DOHH2 (cell line): ENCODE measurements at regions not wholly inside any gene's neighbourhood (a gene's known extent, or its start where the extent isn't known, plus 50 kb on each side); places are given as distances from the start of the nearest gene placed in this dataset.

Source experiments
- H3F3A ChIP-seq: fragments of 200-600 bp; sonication (generic), shearing (Covaris generic); 2 replicates; pipeline ENCODE4 v1.6.0; 2016; ENCODE audit warnings: antibody characterized with exemption, mild to moderate bottlenecking; ENCODE audit not compliant: control insufficient read depth, insufficient read depth
- H3K27ac ChIP-seq: fragments of 200-600 bp; sonication (generic); 2 replicates; pipeline ENCODE4 v1.5.1; 2014; ENCODE audit warnings: low read depth, mild to moderate bottlenecking, low read length, moderate library complexity
- H3K27me3 ChIP-seq: fragments of 200-600 bp; sonication (generic); 2 replicates; pipeline ENCODE4 v1.6.1; 2014; ENCODE audit warnings: mild to moderate bottlenecking, low read length, mixed read lengths; ENCODE audit not compliant: control insufficient read depth
- H3K36me3 ChIP-seq: fragments of 200-600 bp; sonication (generic); 2 replicates; pipeline ENCODE4 v1.6.1; 2014; ENCODE audit warnings: mild to moderate bottlenecking, low read length, moderate library complexity, mixed read lengths; ENCODE audit not compliant: control insufficient read depth
- H3K4me1 ChIP-seq: fragments of 200-600 bp; sonication (generic); 2 replicates; pipeline ENCODE4 v1.6.1; 2014; ENCODE audit warnings: mild to moderate bottlenecking, low read length, mixed read lengths; ENCODE audit not compliant: control insufficient read depth
- H3K4me2 ChIP-seq: fragments of 200-600 bp; sonication (generic); 2 replicates; pipeline ENCODE4 v1.6.0; 2014; ENCODE audit warnings: mild to moderate bottlenecking, low read length, moderate library complexity
- H3K4me3 ChIP-seq: fragments of 200-600 bp; sonication (generic); 2 replicates; pipeline ENCODE4 v1.5.1; 2014; ENCODE audit warnings: mild to moderate bottlenecking, low read length, mixed read lengths
- H3K79me2 ChIP-seq: fragments of 200-600 bp; sonication (generic); 2 replicates; pipeline ENCODE4 v1.6.1; 2014; ENCODE audit warnings: mild to moderate bottlenecking, low read length, mixed read lengths; ENCODE audit not compliant: control insufficient read depth
- H3K9me2 ChIP-seq: fragments of 200-600 bp; sonication (generic); replicated peaks from 2 replicates; pipeline ENCODE4 v1.6.1; 2014; ENCODE audit warnings: mild to moderate bottlenecking, low read length, mixed read lengths; ENCODE audit not compliant: control insufficient read depth
- H3K9me3 ChIP-seq: fragments of 200-600 bp; sonication (generic); 2 replicates; pipeline ENCODE4 v1.6.1; 2014; ENCODE audit warnings: antibody characterized with exemption, low read length, mixed read lengths; ENCODE audit not compliant: control insufficient read depth, insufficient read depth
- H4K20me1 ChIP-seq: fragments of 200-600 bp; sonication (generic); 2 replicates; pipeline ENCODE4 v1.6.0; 2014; ENCODE audit warnings: low read depth, mild to moderate bottlenecking, antibody characterized with exemption, low read length, moderate library complexity; ENCODE audit not compliant: control insufficient read depth, insufficient read depth
- CTCF ChIP-seq: fragments of 200-600 bp; sonication (generic); IDR thresholded peaks from one replicate; pipeline ENCODE4 v1.5.1; 2014; ENCODE audit warnings: antibody characterized with exemption, mild to moderate bottlenecking, low read depth, low read length; ENCODE audit not compliant: poor library complexity, severe bottlenecking
- EZH2phosphoT487 ChIP-seq: fragments of 200-600 bp; sonication (generic); IDR thresholded peaks from 2 replicates; pipeline ENCODE4 v1.6.1; 2017; ENCODE audit warnings: borderline replicate concordance, mild to moderate bottlenecking, antibody characterized with exemption, low read length, moderate library complexity, mixed read lengths

- no peaks in the 10 kb centered on the region for H3K27me3 ChIP-seq
- no peak overlapping the region for H3K4me2 ChIP-seq
- H3K9me2 ChIP-seq = no peaks in the 10 kb centered on the region
- TF ChIP-seq CTCF (no peak), EZH2phosphoT487 (no peak)
- no peaks in the 10 kb centered on the region for H3F3A ChIP-seq
- H3K9me3 ChIP-seq = no peaks in the 10 kb centered on the region
- no peaks in the 10 kb centered on the region for H3K36me3 ChIP-seq
- no peak overlapping the region for H3K27ac ChIP-seq
- H4K20me1 ChIP-seq = no peaks in the 10 kb centered on the region
- no peak overlapping the region for H3K4me3 ChIP-seq
- no peaks in the 10 kb centered on the region for H3K79me2 ChIP-seq
- no peaks in the 10 kb centered on the region for H3K4me1 ChIP-seq
These were observed 479.2 kb downstream of the HTR7 start for GRCh38 chr10:90378524-90379076.

GRCh38 chr10:90381468-90381867 is 476.4 kb downstream of the HTR7 start:
- H3K79me2 ChIP-seq = no peaks in the 10 kb centered on the region

GRCh38 chr10:90389876-90390275 is 468.0 kb downstream of the HTR7 start:
- Histone ChIP-seq H3K4me1 (no peaks in the 10 kb centered on the region), H3K27me3 (no peaks in the 10 kb centered on the region), H3K36me3 (no peaks in the 10 kb centered on the region), H3K27ac (no peak overlapping the region), H3K9me3 (no peaks in the 10 kb centered on the region), H3K79me2 (no peaks in the 10 kb centered on the region), H3K4me2 (no peak overlapping the region), H3K4me3 (no peak overlapping the region), H3F3A (no peaks in the 10 kb centered on the region), H4K20me1 (no peaks in the 10 kb centered on the region), H3K9me2 (no peaks in the 10 kb centered on the region)
- TF ChIP-seq EZH2phosphoT487 (no peak), CTCF (no peak)

More at GRCh38 chr10:90381468-90381867, 476.4 kb downstream of the HTR7 start:
- no peak for TF ChIP-seq CTCF
- no peak for TF ChIP-seq EZH2phosphoT487
- Histone ChIP-seq H3K4me2 (no peak overlapping the region), H3K27ac (no peak overlapping the region), H3K4me1 (no peaks in the 10 kb centered on the region), H3F3A (no peaks in the 10 kb centered on the region), H3K9me2 (no peaks in the 10 kb centered on the region), H3K36me3 (no peaks in the 10 kb centered on the region), H3K9me3 (no peaks in the 10 kb centered on the region), H3K27me3 (no peaks in the 10 kb centered on the region), H4K20me1 (no peaks in the 10 kb centered on the region), H3K4me3 (no peak overlapping the region)
